G401.6 (cell line): ENCODE measurements at regions not wholly inside any gene's neighbourhood (a gene's known extent, or its start where the extent isn't known, plus 50 kb on each side); places are given as distances from the start of the nearest gene placed in this dataset.
"Not testable (repeated sequence)": the region's sequence is repeated elsewhere in the genome, so short reads cannot be mapped to it uniquely, and the experiment has no call there.

Experiments used
- FAIRE-seq: peaks from 2 replicates; lab custom pipeline; 2012; peaks lifted over from hg19 to GRCh38; lab: Jason Lieb, UNC

GRCh38 chr1:189103956-189104355 lies 1373.7 kb downstream of the BRINP3 start:
- no peak for FAIRE-seq

- no peak for FAIRE-seq
Measured at GRCh38 chr1:189117072-189117770, 1360.4 kb downstream of the BRINP3 start.

GRCh38 chr1:189121941-189122340 lies 1355.7 kb downstream of the BRINP3 start:
- FAIRE-seq, result no peak

DNA sequence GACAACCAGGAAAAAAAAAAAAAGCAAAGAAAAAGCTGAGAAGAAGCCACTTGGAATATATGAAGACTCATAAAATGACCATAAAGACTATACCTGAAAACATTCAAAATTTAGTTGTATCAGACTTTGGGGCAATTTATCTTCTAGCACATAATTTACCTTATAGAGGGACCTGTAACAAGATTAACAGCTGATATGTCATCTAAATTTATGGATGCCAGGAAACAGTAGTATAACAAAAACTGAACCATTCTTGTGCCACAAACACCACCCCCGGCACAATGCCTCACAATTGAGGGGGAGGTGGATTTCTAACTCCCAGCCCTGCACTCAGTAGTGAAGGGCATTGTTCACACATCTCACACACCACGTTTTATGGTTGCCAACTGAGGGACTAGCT lies 1352.0 kb downstream of the BRINP3 start:
- no peak for FAIRE-seq

DNA sequence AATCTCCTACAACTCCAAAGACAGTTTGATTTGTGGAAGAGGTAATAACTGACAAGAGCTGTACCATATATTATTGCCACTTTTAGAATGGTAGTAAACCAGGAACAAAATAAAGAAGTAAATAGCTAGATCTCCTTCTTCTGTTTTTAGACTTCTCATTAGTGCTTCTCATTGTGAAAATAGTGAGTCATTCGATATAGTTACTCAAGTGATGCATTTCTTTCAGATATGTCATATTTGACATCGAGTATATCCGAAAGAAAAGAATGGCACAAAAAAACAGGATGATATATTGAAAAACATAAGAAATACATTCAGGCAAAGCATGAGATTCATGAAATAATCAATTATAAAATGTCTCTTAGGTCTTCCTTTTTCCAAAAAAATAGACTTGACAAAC lies 1346.1 kb downstream of the BRINP3 start:
- no peak for FAIRE-seq

DNA sequence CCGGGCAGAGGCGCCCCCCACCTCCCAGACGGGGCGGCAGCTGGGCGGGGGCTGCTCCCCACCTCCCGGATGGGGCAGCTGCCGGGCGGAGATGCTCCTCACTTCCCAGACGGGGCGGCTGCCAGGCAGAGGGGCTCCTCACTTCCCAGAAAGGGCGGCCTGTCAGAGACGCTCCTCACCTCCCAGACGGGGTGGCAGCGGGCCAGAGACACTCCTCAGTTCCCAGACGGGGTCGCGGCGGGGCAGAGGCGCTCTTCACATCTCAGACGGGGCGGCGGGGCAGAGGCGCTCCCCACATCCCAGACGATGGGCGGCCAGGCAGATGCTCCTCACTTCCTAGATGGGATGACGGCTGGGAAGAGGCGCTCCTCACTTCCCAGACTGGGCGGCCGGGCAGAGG lies 1337.9 kb downstream of the BRINP3 start:
- FAIRE-seq, result not testable (repeated sequence)

DNA sequence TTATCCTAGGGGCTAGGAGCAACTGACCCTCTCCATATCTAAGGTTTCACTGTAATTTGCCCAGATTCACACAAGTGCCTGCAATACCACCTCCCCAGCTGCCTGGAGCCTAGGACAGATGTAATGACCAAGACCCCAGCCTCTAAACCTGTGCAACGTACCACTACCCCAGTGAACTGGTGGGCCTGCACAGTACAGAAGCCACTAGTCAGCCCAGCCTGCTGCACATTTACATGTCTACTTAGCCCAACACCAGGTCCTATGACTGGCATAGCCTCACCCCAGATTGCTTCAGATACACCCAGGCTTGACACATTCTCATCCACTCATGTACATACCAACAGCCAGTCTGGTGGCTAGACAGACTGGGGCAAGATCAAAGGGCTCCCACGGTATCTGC lies 1336.6 kb downstream of the BRINP3 start:
- no peak for FAIRE-seq

DNA sequence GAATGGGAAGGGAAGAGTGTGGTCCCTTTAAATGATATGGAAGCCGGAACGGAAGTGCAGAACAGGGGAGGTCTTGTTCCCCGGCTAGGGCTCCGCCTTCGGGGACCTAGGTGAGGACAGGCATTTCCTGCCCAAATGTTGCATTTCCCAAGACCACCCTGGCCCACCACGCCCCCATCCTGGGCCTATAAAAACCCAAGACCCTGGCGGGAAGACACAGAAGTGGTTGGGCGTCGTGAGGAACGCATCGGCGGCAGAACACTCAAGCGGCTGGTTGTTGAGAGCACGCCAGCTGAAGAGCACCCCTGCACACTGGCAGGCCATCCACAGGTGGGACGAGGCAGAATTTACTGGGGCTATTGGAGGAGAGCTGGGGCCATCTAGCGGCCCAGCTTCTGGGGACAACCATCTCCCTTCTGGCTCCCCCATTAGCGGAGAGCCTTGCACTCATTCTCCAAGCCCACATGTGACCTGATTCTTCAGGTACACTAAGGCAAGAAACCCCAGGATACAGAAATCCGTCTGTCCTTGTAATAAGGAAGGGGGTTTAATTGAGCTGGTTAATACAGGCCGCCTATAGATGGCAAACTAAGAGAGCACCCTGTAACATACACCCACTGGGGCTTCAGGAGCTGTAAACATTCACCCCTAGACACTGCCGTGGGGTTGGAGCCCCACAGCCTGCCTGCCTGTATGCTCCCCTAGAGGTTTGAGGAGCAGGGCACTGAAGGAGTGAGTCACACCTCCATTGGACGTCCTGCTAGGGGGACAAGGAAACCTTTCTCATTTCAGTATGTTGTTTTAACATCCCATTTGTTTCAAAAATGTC lies 1327.9 kb downstream of the BRINP3 start:
- FAIRE-seq, result no peak

GRCh38 chr1:189150624-189151023 lies 1327.0 kb downstream of the BRINP3 start:
- FAIRE-seq, result no peak

DNA sequence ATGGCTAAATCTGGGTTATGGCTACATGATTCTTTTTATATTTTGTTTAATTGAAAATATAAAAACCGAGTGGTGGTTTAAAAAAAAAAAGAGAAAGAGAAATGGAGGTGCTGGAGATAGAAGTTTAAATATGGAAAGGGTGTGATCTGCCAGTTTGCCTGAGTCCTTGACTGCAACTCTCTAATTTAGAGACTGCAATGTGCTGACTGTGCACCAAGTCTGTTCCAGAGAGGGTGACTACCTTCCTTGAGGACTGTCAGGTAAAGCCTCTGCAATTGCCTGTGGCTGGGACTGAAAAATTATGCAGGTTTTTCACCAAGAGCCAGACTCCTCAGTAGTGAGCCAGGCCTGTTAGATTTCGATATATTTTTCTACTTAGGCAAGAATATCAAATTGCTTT lies 1326.3 kb downstream of the BRINP3 start:
- FAIRE-seq, result no peak

- FAIRE-seq, result no peak
Measured at GRCh38 chr1:189152685-189153084, 1325.0 kb downstream of the BRINP3 start.

DNA sequence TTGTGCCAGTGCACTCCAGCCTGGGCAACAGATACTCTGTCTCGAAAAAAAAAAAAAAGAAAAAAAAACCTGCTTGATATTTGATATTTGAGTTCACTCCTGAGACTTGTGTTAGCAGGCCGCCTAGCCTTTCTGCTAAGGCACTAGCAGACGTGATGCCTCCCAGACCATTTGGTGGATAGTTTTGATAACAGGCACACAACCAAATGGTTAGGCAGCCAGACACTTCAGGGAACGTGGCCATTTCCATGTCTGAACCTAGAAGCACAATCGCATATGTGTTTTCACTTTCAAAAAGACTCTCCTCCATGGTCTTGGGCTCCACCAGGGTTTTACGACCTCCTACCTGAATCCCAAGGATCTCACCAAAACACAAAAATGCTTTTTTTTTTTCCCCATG lies 1319.5 kb downstream of the BRINP3 start:
- no peak for FAIRE-seq

- no peak for FAIRE-seq
Measured at GRCh38 chr1:189175889-189176288, 1301.8 kb downstream of the BRINP3 start.

- no peak for FAIRE-seq
Measured at GRCh38 chr1:189180057-189180456, 1297.6 kb downstream of the BRINP3 start.

DNA sequence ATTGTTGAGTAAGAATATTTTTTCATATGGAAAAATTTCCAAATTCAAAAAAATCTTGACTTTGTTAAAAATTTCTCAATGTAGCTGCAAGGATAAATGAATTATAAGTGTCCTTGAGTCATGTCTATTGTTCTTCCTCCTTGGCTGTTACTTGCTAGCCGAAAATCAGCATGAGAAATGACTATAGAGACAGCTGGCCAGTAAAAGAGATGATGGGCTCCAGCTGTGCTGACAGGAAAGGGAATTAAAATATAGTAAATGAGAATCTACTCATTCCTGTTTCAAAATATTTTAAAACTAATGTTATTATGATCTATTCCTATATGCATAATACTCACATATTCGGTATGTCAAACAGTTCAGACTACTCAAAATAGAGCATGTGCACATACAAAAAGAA lies 1292.6 kb downstream of the BRINP3 start:
- FAIRE-seq, result no peak

GRCh38 chr1:189192741-189193520 lies 1284.7 kb downstream of the BRINP3 start:
- peak; percentile 6 for FAIRE-seq

- no peak for FAIRE-seq
Measured at GRCh38 chr1:189205863-189206262, 1271.8 kb downstream of the BRINP3 start.

DNA sequence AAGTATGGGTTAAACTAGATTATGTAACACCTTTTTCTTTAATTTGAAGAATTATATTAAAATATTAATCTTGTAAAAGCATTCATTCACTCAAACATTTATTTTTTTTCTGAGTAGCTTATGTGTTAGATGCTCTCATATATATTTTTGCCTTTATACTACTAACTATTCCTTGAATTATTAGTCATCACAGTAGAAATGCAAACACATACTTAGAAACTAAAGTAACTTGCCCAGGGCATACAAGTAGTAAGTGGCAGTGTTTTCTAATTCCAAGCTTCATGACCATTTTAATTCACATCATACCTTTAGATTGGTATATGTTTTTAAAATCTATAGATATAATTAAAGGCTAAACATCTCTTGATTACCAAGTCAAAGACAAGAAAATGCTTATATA lies 1271.0 kb downstream of the BRINP3 start:
- no peak for FAIRE-seq

DNA sequence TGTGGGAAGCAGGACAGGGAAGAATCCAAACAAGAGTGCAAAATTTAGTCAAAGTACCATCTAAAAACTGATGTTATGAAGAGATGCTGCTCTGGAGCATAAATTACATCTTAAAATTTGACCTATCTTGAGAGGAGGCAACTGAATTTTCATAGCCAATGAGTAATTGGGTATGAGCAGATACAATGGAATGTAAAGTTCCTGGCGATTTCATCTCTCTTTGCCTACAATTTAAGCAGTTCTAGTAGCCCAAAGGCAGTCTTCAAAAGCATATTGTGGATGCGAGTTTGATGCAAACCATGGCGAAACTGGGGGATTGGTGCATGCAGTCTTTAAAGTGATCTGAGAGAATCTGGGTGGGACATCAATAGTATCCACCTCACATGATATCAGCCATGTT lies 1265.9 kb downstream of the BRINP3 start:
- no peak for FAIRE-seq

GRCh38 chr1:189212606-189213005 lies 1265.1 kb downstream of the BRINP3 start:
- no peak for FAIRE-seq

GRCh38 chr1:189216886-189217285 lies 1260.8 kb downstream of the BRINP3 start:
- FAIRE-seq, result no peak

GRCh38 chr1:189217646-189218045 lies 1260.0 kb downstream of the BRINP3 start:
- no peak for FAIRE-seq

DNA sequence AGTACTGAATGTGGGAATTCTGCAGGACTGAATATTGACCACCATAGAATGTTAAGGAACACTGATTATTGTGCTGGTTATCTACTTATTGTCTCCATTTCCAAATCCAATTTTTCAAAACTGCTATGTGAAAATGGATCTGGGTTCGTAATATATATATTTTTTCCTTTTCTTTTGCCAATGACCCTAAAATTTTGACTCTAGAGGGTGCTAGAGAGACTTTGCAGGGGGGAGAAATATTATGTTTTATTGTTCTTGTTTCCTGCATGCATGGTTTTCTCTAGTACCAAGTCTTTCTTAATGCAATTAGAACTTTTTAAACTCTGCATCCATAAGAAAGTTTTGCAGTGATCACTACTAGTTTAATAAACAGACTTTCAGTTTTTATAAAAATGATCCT lies 1256.9 kb downstream of the BRINP3 start:
- no peak for FAIRE-seq
